BLaER1 (cell line): ENCODE measurements at regions not wholly inside any gene's neighbourhood (a gene's known extent, or its start where the extent isn't known, plus 50 kb on each side); places are given as distances from the start of the nearest gene placed in this dataset.

Source experiments
- H3K27ac ChIP-seq: shearing (Covaris generic); formaldehyde crosslinking; 2 replicates; pipeline ENCODE4 v1.8.1; 2022
- H3K27me3 ChIP-seq: shearing (Covaris generic); formaldehyde crosslinking; 2 replicates; pipeline ENCODE4 v1.8.1; 2022
- H3K36me3 ChIP-seq: shearing (Covaris generic); formaldehyde crosslinking; 2 replicates; pipeline ENCODE4 v1.8.1; 2022
- H3K4me1 ChIP-seq: shearing (Covaris generic); formaldehyde crosslinking; 2 replicates; pipeline ENCODE4 v1.8.1; 2022
- H3K4me2 ChIP-seq: shearing (Covaris generic); formaldehyde crosslinking; 2 replicates; pipeline ENCODE4 v1.8.1; 2022
- H3K4me3 ChIP-seq: shearing (Covaris generic); formaldehyde crosslinking; 2 replicates; pipeline ENCODE4 v1.8.1; 2022
- H3K9ac ChIP-seq: shearing (Covaris generic); formaldehyde crosslinking; 2 replicates; pipeline ENCODE4 v1.8.1; 2022
- H3K9me3 ChIP-seq: shearing (Covaris generic); formaldehyde crosslinking; 2 replicates; pipeline ENCODE4 v1.8.1; 2022
- H4K20me1 ChIP-seq: shearing (Covaris generic); formaldehyde crosslinking; 2 replicates; pipeline ENCODE4 v1.8.1; 2022
- Cebpa-rat ChIP-seq: shearing (Covaris generic); IDR thresholded peaks from 2 replicates; pipeline ENCODE4 v1.8.1; 2022

- no peak overlapping the region for H3K4me3 ChIP-seq
- H3K4me2 ChIP-seq: no peak overlapping the region
- no peaks in the 10 kb centered on the region for H3K9me3 ChIP-seq
- TF ChIP-seq Cebpa-rat: no peak
- no peaks in the 10 kb centered on the region for H4K20me1 ChIP-seq
- no peak overlapping the region for H3K9ac ChIP-seq
- H3K27ac ChIP-seq: no peak overlapping the region
- peaks cover 6% of the 10 kb centered on the region for H3K4me1 ChIP-seq
- H3K36me3 ChIP-seq: no peaks in the 10 kb centered on the region
- no peaks in the 10 kb centered on the region for H3K27me3 ChIP-seq
Measured at GRCh38 chr7:21193895-21194294, 234.0 kb upstream of the SP4 start.

- Histone ChIP-seq H3K27me3 (no peaks in the 10 kb centered on the region), H3K4me1 (peaks cover 6% of the 10 kb centered on the region), H3K9ac (no peak overlapping the region), H3K4me3 (no peak overlapping the region), H3K4me2 (no peak overlapping the region), H3K36me3 (no peaks in the 10 kb centered on the region), H4K20me1 (no peaks in the 10 kb centered on the region), H3K27ac (no peak overlapping the region), H3K9me3 (no peaks in the 10 kb centered on the region)
- no peak for TF ChIP-seq Cebpa-rat
Measured at GRCh38 chr7:21194936-21195335, 232.9 kb upstream of the SP4 start.

GRCh38 chr7:21198921-21199320, 229.0 kb upstream of the SP4 start:
- Histone ChIP-seq H3K9me3 (no peaks in the 10 kb centered on the region), H3K4me2 (no peak overlapping the region)
- no peak for TF ChIP-seq Cebpa-rat

GRCh38 chr7:21200503-21200902, 227.4 kb upstream of the SP4 start:
- no peaks in the 10 kb centered on the region for H4K20me1 ChIP-seq
- no peaks in the 10 kb centered on the region for H3K27me3 ChIP-seq
- H3K36me3 ChIP-seq: no peaks in the 10 kb centered on the region
- H3K4me1 ChIP-seq: peaks cover 6% of the 10 kb centered on the region
- TF ChIP-seq Cebpa-rat: no peak
- no peaks in the 10 kb centered on the region for H3K9me3 ChIP-seq
- H3K4me2 ChIP-seq: no peak overlapping the region
- no peak overlapping the region for H3K9ac ChIP-seq
- no peak overlapping the region for H3K27ac ChIP-seq
- no peak overlapping the region for H3K4me3 ChIP-seq

More at GRCh38 chr7:21198921-21199320, 229.0 kb upstream of the SP4 start:
- Histone ChIP-seq H3K9ac (no peak overlapping the region), H3K36me3 (no peaks in the 10 kb centered on the region), H3K27me3 (no peaks in the 10 kb centered on the region), H4K20me1 (no peaks in the 10 kb centered on the region), H3K27ac (no peak overlapping the region), H3K4me1 (peaks cover 6% of the 10 kb centered on the region), H3K4me3 (no peak overlapping the region)

- no peaks in the 10 kb centered on the region for H3K27me3 ChIP-seq
- no peak for TF ChIP-seq Cebpa-rat
Measured at GRCh38 chr7:21214657-21215056, 213.2 kb upstream of the SP4 start.

GRCh38 chr7:21215307-21215706, 212.6 kb upstream of the SP4 start:
- no peak overlapping the region for H3K4me2 ChIP-seq
- H3K27ac ChIP-seq: no peak overlapping the region
- TF ChIP-seq Cebpa-rat: no peak

More at GRCh38 chr7:21214657-21215056, 213.2 kb upstream of the SP4 start:
- no peak overlapping the region for H3K4me2 ChIP-seq
- no peaks in the 10 kb centered on the region for H3K36me3 ChIP-seq
- H3K9ac ChIP-seq: no peak overlapping the region
- H3K27ac ChIP-seq: no peak overlapping the region
- no peaks in the 10 kb centered on the region for H4K20me1 ChIP-seq
- no peaks in the 10 kb centered on the region for H3K4me1 ChIP-seq
- no peak overlapping the region for H3K4me3 ChIP-seq
- H3K9me3 ChIP-seq: no peaks in the 10 kb centered on the region

GRCh38 chr7:21217365-21217764, 210.5 kb upstream of the SP4 start:
- Histone ChIP-seq H4K20me1 (no peaks in the 10 kb centered on the region), H3K27me3 (no peaks in the 10 kb centered on the region), H3K9ac (no peak overlapping the region), H3K4me1 (no peaks in the 10 kb centered on the region), H3K27ac (no peak overlapping the region), H3K9me3 (no peaks in the 10 kb centered on the region), H3K36me3 (no peaks in the 10 kb centered on the region), H3K4me2 (no peak overlapping the region), H3K4me3 (no peak overlapping the region)
- no peak for TF ChIP-seq Cebpa-rat

More at GRCh38 chr7:21215307-21215706, 212.6 kb upstream of the SP4 start:
- Histone ChIP-seq H3K4me3 (no peak overlapping the region), H3K27me3 (no peaks in the 10 kb centered on the region), H3K36me3 (no peaks in the 10 kb centered on the region), H3K9me3 (no peaks in the 10 kb centered on the region), H4K20me1 (no peaks in the 10 kb centered on the region), H3K9ac (no peak overlapping the region), H3K4me1 (no peaks in the 10 kb centered on the region)

- TF ChIP-seq Cebpa-rat: no peak
Measured at GRCh38 chr7:21218155-21218554, 209.7 kb upstream of the SP4 start.

GRCh38 chr7:21221130-21221529, 206.8 kb upstream of the SP4 start:
- Histone ChIP-seq H3K4me3 (no peak overlapping the region), H3K27ac (no peak overlapping the region), H4K20me1 (no peaks in the 10 kb centered on the region), H3K4me2 (no peak overlapping the region), H3K27me3 (no peaks in the 10 kb centered on the region), H3K36me3 (no peaks in the 10 kb centered on the region), H3K9ac (no peak overlapping the region), H3K4me1 (no peaks in the 10 kb centered on the region), H3K9me3 (no peaks in the 10 kb centered on the region)
- no peak for TF ChIP-seq Cebpa-rat

More at GRCh38 chr7:21218155-21218554, 209.7 kb upstream of the SP4 start:
- Histone ChIP-seq H3K27ac (no peak overlapping the region), H3K9me3 (no peaks in the 10 kb centered on the region), H3K4me2 (no peak overlapping the region), H4K20me1 (no peaks in the 10 kb centered on the region), H3K36me3 (no peaks in the 10 kb centered on the region), H3K4me1 (no peaks in the 10 kb centered on the region), H3K4me3 (no peak overlapping the region), H3K9ac (no peak overlapping the region), H3K27me3 (no peaks in the 10 kb centered on the region)

- Histone ChIP-seq H3K27ac (no peak overlapping the region), H3K9ac (no peak overlapping the region), H3K36me3 (no peaks in the 10 kb centered on the region), H4K20me1 (no peaks in the 10 kb centered on the region), H3K27me3 (no peaks in the 10 kb centered on the region), H3K4me2 (no peak overlapping the region), H3K9me3 (no peaks in the 10 kb centered on the region), H3K4me3 (no peak overlapping the region), H3K4me1 (no peaks in the 10 kb centered on the region)
- TF ChIP-seq Cebpa-rat: no peak
Measured at GRCh38 chr7:21238400-21239116, 189.3 kb upstream of the SP4 start.
